Stimulated activated CD4-positive, alpha-beta T cell treated with anti-CD3 and anti-CD28 coated beads, Interleukin-4, amount 100 ng/mL, for 1 hour (primary cell): ENCODE measurements at regions not wholly inside any gene's neighbourhood (a gene's known extent, or its start where the extent isn't known, plus 50 kb on each side); places are given as distances from the start of the nearest gene placed in this dataset.

Experiments used
- DNase-seq: peaks from one replicate; pipeline ENCODE4 v3.0.0-alpha.2; 2020

DNA sequence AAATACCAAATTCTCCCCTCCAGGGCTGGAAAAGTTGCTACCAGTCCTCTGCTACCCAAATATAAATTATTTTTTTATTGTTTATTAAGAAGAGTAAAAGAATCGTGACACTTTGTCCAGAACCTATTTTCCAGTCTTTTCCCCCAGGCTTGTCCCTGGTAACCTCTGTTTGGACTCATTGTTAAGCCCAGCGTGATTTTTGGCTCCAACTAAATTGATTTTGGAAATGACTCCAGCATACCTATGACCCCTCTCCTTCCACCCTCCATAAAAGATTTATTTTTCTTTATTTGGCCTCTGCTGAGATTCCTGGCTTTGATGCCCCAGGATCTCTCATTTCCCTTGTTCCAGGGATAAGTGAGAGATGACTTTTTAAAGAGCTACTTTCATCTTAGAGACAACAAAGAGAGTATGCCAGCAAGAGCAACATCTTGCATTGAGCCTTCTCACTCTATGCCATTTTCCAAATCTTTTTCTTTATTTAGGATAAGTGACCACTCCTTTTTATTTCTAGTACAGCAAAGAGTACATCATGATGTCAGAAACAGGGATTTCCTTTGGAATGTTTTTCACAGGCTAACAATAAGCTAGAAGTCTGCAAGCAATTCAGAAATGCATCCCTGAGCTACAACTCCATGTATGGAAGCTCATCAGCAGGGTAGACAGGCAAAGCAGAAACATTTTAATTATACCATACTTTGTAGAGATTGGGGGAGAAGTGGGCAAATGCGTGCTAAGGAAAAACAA lies 75.8 kb downstream of the DAD1 start:
- DNase-seq: no peak

DNA sequence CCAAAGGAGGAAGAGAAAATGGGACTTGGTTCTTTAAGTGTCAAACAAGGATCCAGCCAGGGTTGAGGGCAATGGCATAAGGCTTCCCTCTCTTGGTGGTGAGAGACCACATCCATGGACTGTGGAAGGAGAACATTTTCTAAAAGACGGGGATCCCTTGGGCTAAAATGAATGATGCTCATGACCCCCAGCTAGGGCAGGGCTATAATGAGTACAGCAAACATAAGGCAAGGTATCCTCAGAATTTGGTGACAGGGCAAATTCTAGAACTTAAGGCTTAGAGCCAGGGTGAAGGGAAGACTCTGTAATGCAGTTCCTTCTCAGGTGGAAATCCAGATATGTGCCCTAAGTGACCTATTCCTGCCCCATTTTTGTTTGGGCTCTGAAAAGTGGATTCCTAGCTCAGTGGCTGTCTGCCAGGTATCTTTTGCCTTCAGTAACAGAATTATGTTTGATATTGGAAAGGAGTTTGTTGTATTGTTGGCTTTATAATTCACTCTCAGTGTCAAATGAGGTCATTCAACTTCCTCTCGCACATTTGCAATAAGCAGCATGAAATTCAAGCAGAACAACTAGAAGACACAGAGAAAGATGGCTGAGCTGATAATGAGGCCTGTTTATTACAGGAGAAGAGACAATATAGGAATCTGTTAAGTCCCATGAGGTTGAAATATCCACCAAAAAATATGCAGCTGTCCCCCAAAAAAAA lies 76.8 kb downstream of the DAD1 start:
- no peak for DNase-seq

DNA sequence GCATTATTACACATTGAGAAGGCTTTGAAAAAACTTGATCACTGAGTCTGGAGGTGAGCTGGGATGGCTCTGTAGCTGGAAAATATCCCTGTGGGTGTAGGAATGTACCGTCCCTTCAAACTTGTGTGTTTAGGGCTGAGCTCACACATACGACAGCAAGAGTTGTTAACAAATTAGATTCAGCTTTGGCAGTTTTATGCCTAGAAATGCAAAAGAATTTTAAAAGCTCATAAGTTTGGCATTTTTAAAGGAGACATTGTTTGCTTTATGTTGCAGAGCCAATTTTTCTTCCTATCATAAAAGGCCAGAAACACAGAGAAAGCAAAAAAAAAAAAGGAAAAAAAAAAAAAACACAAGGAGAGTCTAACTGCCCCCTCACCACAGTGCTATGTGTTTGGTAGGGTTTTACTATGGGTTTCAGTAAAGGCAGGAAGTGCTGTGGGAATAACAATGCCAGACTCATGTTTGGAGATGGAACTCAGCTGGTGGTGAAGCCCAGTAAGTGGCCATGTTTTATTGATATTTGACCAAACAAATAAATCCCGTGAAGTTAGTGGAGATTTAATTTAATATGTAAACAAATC lies 78.4 kb downstream of the DAD1 start:
- DNase-seq: no peak

DNA sequence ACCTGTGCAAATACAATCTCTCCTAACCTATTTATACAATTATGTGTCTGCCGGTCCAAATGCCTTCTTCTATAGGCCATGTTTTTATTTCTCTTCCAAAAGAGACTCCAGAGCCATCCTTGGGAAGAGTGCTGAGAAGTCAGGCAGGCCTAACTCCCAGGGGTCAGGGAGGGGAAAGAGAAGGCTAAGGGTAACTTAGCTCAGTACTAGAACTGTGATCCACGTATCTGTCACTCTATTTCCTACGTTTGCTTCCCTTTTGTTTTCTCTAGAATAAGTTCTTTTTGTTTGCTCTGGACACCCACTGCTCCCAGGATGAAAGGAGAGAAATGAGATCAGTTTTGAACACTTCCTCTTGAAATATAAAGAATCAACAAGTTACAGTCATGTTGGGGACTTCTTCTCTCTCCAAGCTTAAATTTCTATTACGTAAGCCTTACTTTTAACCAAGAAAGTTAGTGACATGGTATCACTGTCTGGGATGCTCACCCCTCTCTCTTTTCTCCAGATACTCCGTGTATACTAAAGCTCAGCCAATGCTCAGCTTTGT lies 79.2 kb downstream of the DAD1 start:
- no peak for DNase-seq

DNA sequence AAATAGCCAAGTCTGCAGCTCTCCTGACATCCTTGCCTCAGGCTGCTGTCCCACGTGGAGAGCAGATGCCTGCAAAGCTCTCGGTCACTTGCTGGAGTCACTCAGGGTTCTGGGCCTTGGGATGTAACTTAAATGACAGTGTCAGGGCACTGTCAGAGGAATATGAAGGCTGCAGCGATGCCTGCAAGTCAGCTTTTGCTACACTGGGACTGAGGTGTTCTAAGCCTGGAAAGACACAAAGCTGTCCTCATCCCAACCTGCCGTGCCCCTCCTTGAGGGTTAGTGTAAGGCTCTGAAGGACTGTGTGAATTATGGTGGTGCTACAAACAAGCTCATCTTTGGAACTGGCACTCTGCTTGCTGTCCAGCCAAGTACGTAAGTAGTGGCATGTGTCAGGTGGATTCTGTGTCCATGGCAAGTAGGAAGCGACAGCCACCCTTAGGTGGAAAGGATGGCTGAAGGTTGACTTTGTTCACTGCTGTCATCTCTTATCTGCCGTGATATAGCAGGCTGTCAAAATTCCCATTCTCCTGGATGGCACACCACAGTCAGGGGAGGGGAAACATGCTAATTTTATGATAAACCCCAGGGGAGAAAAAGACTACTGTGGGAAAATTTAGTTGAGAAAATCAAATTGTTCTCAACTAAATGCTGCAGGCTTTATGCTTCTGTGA lies 79.9 kb downstream of the DAD1 start:
- DNase-seq: no peak

DNA sequence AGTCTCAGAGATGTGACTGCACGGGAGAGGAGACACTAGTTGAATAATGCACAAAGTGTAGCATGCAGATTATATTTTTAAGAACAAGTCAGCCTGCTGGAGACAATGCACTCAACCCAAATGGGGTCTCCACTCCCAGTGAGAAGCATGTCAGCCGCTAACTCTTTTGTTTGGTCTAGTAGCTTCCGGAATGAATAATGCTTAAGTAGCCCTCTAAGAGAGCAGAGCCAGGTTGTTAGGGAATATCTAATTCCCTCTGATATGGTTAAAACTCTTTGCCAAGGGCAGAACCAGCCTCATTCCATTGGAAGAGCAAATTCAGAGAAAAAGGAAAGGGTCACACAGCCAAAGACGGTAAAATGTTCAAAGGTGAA lies 80.4 kb downstream of the DAD1 start:
- no peak for DNase-seq

DNA sequence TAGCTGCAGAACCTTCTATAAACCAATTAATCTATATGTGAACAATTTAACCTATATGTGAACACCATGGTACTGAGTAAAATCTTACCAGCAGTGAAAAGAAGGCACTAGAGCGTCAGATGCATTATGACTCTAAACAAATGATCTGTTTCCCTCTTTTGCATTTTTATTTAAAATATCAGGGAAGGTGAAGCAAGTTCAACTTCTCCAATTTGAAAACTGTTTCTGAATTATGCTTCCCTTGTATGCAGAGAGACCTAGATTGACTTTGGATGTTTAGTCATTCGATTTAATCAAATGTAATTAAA lies 80.9 kb downstream of the DAD1 start:
- DNase-seq: no peak

DNA sequence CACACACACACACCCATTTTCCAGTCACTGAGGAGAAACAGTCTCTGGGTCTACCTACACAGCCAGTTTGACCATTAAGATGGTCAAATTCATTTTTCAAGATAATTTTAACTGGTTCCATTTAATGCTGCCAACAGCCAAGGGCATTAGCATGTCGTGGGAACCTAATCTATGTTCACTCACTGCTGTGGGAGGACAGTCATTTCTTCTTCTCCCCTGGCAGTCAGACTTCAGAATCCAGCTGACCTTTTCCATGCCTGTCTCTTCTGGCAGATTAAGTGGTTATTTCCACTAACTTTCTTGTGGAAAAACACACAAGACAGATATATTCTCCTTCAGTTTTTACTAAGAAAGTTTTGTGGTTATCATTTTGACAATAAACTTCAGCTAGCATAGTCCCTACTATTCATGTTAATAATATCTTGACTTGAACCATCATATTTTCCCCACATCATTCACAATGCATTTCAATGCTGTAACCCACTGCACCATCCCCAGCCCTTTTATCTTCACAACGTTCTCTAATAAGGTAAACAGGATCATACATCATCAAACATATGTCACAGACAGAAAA lies 82.2 kb downstream of the DAD1 start:
- no peak for DNase-seq

DNA sequence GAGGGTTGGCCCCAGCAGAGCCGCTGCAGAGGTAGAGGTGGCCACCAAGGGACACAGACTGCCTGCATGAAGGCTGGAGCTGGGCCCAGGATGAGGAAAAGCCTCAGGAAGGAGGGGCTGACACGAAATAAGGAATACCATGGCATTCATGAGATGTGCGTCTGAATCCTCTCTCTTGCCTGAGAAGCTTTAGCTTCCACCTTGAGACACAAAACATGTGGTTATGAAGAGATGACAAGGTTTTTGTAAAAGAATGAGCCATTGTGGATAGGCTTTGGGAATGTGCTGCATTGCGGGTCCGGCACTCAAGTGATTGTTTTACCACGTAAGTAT lies 82.7 kb downstream of the DAD1 start:
- no peak for DNase-seq

DNA sequence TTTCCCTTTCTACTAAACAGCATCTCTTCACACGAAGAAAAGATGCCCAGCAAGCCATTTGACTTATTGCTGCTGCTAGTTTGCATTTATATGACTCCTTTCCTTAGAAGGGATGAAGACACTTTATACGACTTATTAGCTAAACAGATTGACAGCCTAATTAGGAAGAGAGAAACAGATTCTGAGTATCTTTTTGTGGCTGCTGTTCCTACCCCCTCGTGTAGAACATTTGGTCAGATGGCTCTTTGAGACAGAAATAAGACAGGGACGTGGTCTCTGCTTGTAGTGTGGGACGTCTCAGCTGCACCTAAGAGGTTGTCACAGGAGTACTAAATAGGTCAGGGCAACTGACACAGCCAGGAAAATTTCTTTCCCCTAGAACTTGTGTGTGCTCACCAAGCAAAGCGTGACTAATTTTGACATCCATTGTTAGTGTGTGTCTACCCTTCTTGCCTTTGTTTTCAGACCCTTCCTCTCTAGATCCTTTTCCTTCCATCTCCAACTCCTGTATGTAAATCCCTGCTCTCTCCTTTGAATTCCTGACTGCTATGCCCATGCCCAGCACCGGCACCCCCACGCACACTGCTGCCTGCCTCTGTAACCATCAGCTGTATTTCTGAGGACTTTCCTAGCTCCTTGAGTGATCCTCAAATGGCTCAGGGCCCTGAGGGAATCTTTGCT lies 83.2 kb downstream of the DAD1 start:
- DNase-seq: no peak

DNA sequence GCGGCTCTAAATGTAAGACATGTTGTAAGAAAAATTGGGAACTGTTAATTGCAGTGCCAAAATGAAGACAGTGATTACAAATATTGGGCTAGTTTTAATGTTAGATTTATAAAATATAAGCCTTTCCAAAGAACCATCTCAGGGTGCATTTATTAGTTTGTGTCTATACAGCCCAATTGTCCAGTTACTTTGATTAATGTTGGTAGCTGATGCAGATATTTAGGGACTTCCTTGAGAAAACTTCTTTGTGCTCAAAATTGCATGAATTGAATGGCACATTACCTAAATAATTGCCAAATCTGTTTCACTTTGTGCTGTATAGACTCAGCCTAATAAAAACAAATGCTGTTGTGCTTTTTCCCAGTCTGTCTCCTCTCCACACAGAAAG lies 83.7 kb downstream of the DAD1 start:
- no peak for DNase-seq

DNA sequence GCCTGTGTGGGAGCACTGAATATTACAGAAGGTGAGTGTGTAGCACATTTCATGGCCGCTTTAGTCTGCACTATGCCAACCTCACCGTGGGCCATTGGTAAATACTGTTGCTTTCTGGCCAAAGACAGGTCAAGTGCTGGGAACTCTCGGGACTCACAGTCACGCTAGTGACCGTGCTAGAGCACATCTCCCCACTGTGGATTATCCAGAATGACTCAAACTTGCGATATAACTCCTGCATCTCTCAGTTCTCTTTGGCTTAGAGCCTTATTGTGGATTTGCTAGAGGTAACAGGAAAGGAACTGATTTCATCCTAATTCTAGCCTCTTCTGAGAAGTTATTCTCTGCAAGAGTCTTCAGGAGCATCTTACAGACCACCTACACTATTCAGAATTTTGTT lies 86.5 kb downstream of the DAD1 start:
- DNase-seq: no peak

DNA sequence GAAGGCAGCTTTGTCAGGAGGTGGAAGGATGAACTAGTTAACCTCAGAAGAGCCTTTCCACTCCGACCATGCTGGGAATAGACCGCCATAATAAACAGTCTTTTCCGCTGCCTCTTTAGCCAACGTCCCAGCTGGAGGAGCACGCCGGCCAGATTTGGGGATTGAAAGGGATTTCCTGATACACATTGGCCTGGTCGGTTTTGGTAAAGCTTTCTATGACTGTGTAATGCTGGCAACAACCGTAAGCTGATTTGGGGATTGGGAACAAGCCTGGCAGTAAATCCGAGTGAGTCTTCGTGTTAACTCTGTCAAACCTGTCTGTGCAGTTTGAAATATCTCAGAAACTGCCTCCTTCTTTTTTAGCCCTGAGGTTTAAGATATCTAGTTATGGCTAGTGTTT lies 87.0 kb downstream of the DAD1 start:
- DNase-seq: no peak

DNA sequence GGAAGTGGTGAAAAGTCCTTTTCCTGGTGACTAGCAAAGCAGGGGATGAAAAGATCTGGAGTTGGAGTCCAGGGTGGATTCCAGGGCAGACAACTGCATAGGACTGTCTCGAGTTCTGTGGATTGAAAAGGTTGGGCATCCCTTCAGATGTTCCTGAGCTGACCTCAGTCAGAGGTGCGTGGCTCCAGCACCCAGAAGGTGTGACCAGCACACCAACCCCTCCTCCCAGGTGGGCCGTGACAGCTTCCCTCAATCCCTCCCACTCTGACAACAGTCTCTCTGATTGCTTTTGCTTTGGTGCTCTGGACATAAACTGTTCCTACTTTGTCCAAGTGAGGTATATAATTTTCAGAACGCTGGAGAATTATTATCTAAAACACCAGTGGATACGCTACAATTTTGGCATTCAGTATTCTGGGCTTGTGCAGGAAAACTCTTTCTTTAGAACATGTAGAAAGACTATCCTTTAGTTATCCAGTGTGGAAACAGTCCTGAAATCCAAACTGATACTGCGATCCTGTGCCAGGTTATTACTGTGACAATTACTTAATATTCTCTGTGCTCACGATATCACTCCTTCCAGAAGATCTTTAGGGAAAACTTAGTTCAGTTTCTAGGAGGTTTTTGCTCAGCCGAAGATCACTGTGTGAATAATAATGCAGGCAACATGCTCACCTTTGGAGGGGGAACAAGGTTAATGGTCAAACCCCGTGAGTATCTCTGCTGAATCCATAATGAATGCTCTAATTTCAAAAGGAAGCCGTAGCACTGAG lies 87.9 kb downstream of the DAD1 start:
- DNase-seq: no peak

DNA sequence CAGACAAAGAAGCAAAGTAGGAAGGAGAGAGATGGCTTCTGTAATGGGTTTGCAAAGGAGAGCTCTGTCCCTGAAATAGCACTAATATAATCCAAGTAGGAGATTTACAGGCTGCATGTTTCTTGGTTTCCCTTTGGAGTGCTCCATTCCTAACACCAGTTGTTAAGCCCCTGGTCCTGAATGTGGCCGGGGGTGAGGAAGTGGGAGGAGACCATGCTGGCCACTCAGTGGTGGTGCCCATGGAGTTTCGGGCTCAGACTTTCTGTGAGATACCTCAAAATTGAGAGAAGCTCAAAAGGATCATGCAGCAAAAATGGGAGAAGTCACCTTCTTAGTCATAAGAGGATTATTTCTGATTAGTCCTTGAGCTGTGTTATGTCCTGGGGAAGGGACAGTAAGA lies 88.5 kb downstream of the DAD1 start:
- DNase-seq: no peak

DNA sequence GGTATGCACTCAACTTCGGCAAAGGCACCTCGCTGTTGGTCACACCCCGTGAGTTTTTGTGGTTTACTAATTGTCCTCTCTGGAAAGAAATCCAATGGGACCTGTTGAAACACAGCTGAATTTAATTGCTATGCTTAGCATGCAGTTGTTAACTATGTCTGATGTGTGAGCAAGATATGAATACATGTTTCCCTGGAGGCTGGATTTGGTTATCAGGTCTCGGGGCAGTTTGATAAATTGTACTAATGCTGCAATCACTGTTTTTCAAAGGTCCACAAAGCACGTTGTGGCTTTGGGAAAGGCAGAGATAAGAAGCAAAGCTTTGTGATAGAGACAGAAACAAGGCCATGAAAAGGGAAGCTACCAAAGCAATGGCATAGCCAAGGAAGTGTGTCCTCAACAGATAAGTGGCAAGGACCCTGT lies 91.3 kb downstream of the DAD1 start:
- DNase-seq: no peak

DNA sequence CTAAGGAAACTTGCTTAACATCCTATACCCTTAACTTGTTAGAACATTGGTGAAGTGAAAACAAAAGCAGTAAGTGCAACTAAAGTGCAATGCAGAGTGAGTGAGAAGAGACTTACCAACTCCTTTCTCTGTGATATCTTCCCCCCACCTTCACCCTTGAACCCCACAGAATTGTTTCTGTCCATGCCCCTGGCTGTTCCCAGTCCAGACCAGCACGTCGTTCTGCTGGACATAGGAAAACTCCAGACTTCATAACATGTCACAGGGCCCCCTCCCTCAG lies 91.9 kb downstream of the DAD1 start:
- no peak for DNase-seq

DNA sequence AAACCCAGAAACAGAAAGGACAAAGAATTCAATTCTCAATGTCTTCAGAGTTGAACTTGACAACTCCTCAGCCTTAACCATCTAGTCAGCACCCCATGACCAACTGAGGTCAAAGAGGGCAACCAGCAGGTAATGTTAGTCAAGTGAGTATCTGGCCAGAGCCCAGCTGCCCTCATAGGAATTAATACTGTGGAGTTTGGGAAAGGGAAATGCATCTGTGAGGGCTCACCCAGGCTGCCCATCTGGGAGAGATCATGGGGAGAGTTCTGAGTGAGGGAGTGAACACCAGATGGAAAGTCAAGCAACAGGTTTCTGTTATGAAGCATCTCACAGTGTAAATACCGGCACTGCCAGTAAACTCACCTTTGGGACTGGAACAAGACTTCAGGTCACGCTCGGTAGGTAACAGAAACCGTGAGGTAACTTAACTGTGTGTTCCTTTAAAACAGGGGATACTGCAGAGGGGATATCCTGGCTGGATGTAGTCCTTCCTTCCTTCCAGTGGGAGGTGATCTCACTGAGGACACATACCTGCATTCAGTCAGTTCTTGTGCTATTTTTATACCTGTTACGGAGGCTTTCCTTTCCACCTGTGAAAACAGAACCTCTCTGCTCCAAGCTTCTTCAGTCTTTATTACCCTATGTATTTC lies 94.4 kb downstream of the DAD1 start:
- DNase-seq: no peak

DNA sequence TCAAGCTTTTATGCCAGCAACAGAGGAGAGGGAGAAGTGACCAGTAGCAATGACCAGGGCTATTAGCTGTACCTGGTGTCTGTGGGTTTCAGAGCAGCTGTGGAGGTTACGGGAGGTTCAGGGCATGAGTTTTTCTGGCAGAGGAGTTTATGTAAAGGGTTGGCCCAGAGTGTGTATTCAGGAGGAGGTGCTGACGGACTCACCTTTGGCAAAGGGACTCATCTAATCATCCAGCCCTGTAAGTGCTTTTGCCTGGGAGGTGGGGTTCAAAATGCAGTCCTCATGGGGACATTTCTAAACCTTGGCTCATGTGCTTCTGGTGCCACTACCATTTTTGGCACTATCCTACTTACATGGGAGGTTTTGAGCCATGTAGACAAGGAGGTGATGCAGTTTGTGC lies 95.3 kb downstream of the DAD1 start:
- no peak for DNase-seq

DNA sequence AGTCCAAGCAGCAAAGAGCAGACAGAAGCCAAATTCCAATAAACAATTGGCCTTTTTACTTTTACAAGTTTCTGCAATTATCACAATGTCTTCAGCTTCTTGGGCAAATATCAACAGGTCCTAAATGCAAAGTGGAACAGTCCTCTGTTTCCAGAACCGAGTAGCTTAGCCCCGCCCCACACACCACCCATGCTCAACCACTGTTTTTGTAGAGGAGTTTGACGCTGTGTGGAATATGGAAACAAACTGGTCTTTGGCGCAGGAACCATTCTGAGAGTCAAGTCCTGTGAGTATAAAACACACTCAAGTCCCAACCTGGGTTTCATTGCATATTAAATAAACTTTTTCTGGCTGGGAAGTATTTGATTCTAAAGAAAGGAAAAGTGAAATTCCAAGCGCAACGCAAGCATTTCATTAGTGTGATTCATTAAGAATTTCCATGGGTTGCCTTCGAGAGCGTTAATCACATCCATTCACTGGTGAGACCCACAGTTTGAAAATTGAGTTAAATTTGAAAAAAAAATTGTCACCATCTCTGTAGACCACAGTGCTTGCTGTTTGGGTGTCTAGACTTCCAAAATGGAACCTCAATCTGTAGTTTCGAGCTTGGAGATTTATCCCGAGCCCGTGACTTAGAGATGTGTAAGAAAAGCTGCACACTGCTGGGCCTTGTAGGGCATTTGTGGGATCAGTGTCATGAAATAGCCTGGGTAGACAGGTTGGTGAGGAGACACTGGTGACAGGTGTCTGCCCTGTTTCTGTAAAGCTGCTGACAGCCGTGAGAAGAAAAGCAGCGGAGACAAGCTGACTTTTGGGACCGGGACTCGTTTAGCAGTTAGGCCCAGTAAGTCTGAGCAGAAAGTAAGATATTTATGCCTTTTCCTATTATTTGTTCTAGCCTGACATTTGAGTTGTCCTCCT lies 96.1 kb downstream of the DAD1 start:
- no peak for DNase-seq
